H9 (cell line): ENCODE measurements at regions not wholly inside any gene's neighbourhood (a gene's known extent, or its start where the extent isn't known, plus 50 kb on each side); places are given as distances from the start of the nearest gene placed in this dataset.

Experiments
- DNase-seq: peaks from one replicate; pipeline ENCODE4 v3.0.0-alpha.2; 2017
- H2AFZ ChIP-seq: one replicate; pipeline ENCODE4 v1.6.1; 2013; ENCODE audit warnings: mild to moderate bottlenecking, low read length, control low read depth, moderate library complexity
- H2AK5ac ChIP-seq: 2 replicates; pipeline ENCODE4 v1.6.1; 2013; ENCODE audit warnings: low read length, control low read depth, mixed read lengths; ENCODE audit not compliant: insufficient read length
- H2BK120ac ChIP-seq: one replicate; pipeline ENCODE4 v1.6.1; 2013; ENCODE audit warnings: low read depth, mild to moderate bottlenecking, low read length, control low read depth, inconsistent platforms; ENCODE audit not compliant: poor library complexity, severe bottlenecking
- H2BK12ac ChIP-seq: 2 replicates; pipeline ENCODE4 v1.6.1; 2013; ENCODE audit warnings: low read length, control low read depth, mixed read lengths, low read depth; ENCODE audit not compliant: insufficient read length
- H2BK15ac ChIP-seq: 2 replicates; pipeline ENCODE4 v1.6.1; 2013; ENCODE audit warnings: low read depth, low read length, control low read depth
- H2BK20ac ChIP-seq: one replicate; pipeline ENCODE4 v1.6.1; 2013; ENCODE audit warnings: low read depth, mild to moderate bottlenecking, low read length, control low read depth, inconsistent platforms; ENCODE audit not compliant: poor library complexity, severe bottlenecking
- H2BK5ac ChIP-seq: 2 replicates; pipeline ENCODE4 v1.6.1; 2013; ENCODE audit warnings: low read length, control low read depth, mixed read lengths; ENCODE audit not compliant: insufficient read length
- H3K14ac ChIP-seq: 2 replicates; pipeline ENCODE4 v1.6.1; 2013; ENCODE audit warnings: low read length, control low read depth; ENCODE audit not compliant: insufficient read depth
- H3K18ac ChIP-seq: 2 replicates; pipeline ENCODE4 v1.6.1; 2013; ENCODE audit warnings: low read depth, mild to moderate bottlenecking, mixed read lengths, low read length, control low read depth; ENCODE audit not compliant: insufficient read length
- H3K23ac ChIP-seq: 2 replicates; pipeline ENCODE4 v1.6.1; 2013; ENCODE audit warnings: low read length, control low read depth, mixed read lengths, low read depth; ENCODE audit not compliant: insufficient read length
- H3K23me2 ChIP-seq: 2 replicates; pipeline ENCODE4 v1.6.1; 2013; ENCODE audit warnings: low read depth, mild to moderate bottlenecking, mixed read lengths, low read length, control low read depth; ENCODE audit not compliant: insufficient read length, poor library complexity, severe bottlenecking
- H3K27ac ChIP-seq: 2 replicates; pipeline ENCODE4 v1.5.1; 2013; ENCODE audit warnings: low read length, control low read depth, mixed read lengths, low read depth; ENCODE audit not compliant: insufficient read length
- H3K27me3 ChIP-seq: 2 replicates; pipeline ENCODE4 v1.6.1; 2013; ENCODE audit warnings: low read length, control low read depth, inconsistent platforms; ENCODE audit not compliant: insufficient read depth
- H3K4ac ChIP-seq: 2 replicates; pipeline ENCODE4 v1.6.1; 2013; ENCODE audit warnings: low read depth, mild to moderate bottlenecking, control low read depth, inconsistent platforms, low read length, moderate library complexity
- H3K4me1 ChIP-seq: 2 replicates; pipeline ENCODE4 v1.6.1; 2013; ENCODE audit warnings: low read length, control low read depth, inconsistent platforms; ENCODE audit not compliant: insufficient read depth
- H3K4me2 ChIP-seq: 2 replicates; pipeline ENCODE4 v1.6.1; 2013; ENCODE audit warnings: low read length, control low read depth, mixed read lengths; ENCODE audit not compliant: insufficient read length, insufficient read depth
- H3K56ac ChIP-seq: 2 replicates; pipeline ENCODE4 v1.6.1; 2013; ENCODE audit warnings: low read depth, mild to moderate bottlenecking, mixed read lengths, low read length, control low read depth; ENCODE audit not compliant: insufficient read length
- H3K79me1 ChIP-seq: 2 replicates; pipeline ENCODE4 v1.6.1; 2013; ENCODE audit warnings: low read depth, mild to moderate bottlenecking, moderate library complexity, low read length, control low read depth, inconsistent platforms; ENCODE audit not compliant: insufficient read depth, poor library complexity, severe bottlenecking
- H3K79me2 ChIP-seq: 2 replicates; pipeline ENCODE4 v1.6.1; 2013; ENCODE audit warnings: low read length, control low read depth, inconsistent platforms; ENCODE audit not compliant: insufficient read depth
- H3K9ac ChIP-seq: 2 replicates; pipeline ENCODE4 v1.6.1; 2013; ENCODE audit warnings: low read length, control low read depth, mixed read lengths; ENCODE audit not compliant: insufficient read length; ENCODE audit errors: extremely low read depth
- H3K9me3 ChIP-seq: one replicate; pipeline ENCODE4 v1.6.1; 2013; ENCODE audit warnings: low read depth, low read length, inconsistent platforms; ENCODE audit not compliant: control insufficient read depth
- H3T11ph ChIP-seq: one replicate; pipeline ENCODE4 v1.6.1; 2013; ENCODE audit warnings: mild to moderate bottlenecking, low read length, control low read depth, inconsistent platforms
- H4K20me1 ChIP-seq: one replicate; pipeline ENCODE4 v1.6.1; 2013; ENCODE audit not compliant: control insufficient read depth, insufficient read length, insufficient read depth
- H4K5ac ChIP-seq: 2 replicates; pipeline ENCODE4 v1.6.1; 2013; ENCODE audit warnings: low read depth, mild to moderate bottlenecking, mixed read lengths, low read length, control low read depth; ENCODE audit not compliant: insufficient read length
- H4K8ac ChIP-seq: replicated peaks from 2 replicates; pipeline ENCODE4 v1.6.1; 2013; ENCODE audit warnings: low read length, control low read depth, mixed read lengths, low read depth; ENCODE audit not compliant: insufficient read length
- H4K91ac ChIP-seq: 2 replicates; pipeline ENCODE4 v1.6.1; 2013; ENCODE audit warnings: low read depth, mild to moderate bottlenecking, moderate library complexity, mixed read lengths, low read length, control low read depth; ENCODE audit not compliant: insufficient read length
- H3K27ac Mint-ChIP-seq, 3 experiments: 2 replicates in 2 of 3; 3 replicates in 1 of 3; pipeline ENCODE4 v1.8.0; 2020 to 2021; ENCODE audit warnings: mixed read lengths in 3 of 3, mild to moderate bottlenecking in 1 of 3, moderate library complexity in 1 of 3
- H3K27me3 Mint-ChIP-seq: 2 replicates; pipeline ENCODE4 v1.8.0; 2021; ENCODE audit warnings: low read depth, mild to moderate bottlenecking, moderate library complexity, mixed read lengths
- H3K36me3 Mint-ChIP-seq, 3 experiments: 2 replicates in 2 of 3; 3 replicates in 1 of 3; pipeline ENCODE4 v1.8.0; 2020 to 2021; ENCODE audit warnings: low read depth in 3 of 3, mixed read lengths in 3 of 3; ENCODE audit not compliant: insufficient read depth in 1 of 3
- H3K4me1 Mint-ChIP-seq, 2 experiments: 2 replicates each; pipeline ENCODE4 v1.8.0; 2020; ENCODE audit warnings: mixed read lengths in 2 of 2
- H3K4me3 Mint-ChIP-seq, 2 experiments: 2 replicates in 1 of 2; 3 replicates in 1 of 2; pipeline ENCODE4 v1.8.0; 2020 to 2021; ENCODE audit warnings: mild to moderate bottlenecking in 2 of 2, mixed read lengths in 2 of 2, moderate library complexity in 1 of 2
- H3K9me3 Mint-ChIP-seq, 2 experiments: 2 replicates in 1 of 2; 3 replicates in 1 of 2; pipeline ENCODE4 v1.8.0; 2020; ENCODE audit warnings: mild to moderate bottlenecking in 2 of 2, mixed read lengths in 2 of 2, moderate library complexity in 1 of 2
- WGBS: extraction: QIAGEN DNeasy Blood & Tissue Kit; methylation state at CpG from one replicate; pipeline ENCODE4 v1.1.7; 2013; ENCODE audit warnings: missing lambda C conversion rate, low lambda C conversion rate, mixed read lengths; ENCODE audit not compliant: insufficient read length; ENCODE audit errors: extremely low coverage; 5-methylcytosine and 5-hydroxymethylcytosine counted together
- TF ChIP-seq, protein P1 (sequence below): fragments of 200-600 bp; sonication (generic); conservative IDR thresholded peaks from 3 replicates; pipeline ENCODE4 v1.8.0; 2021; ENCODE audit warnings: antibody characterized with exemption, mild to moderate bottlenecking

DNA sequence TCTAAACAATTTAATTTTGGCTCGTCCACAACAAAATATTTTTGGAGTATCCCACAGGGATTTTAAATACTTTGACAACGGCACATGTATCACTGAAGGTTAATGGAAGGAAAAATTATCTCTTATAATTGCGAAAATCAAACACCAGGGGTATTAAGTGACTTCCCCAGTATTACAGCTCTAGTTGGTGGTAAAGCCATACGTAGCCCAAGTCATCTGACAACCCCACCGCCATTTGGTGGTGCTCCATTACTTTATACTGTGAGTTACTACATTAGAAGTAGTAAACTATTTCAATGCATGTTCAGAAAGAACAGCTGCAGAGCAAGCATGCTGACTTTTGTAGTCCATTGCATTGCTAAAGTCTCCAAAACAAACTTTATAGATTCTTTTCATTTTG is 179.7 kb downstream of the HGF start:
- H2BK20ac ChIP-seq: no peak overlapping the region
- H3K4ac ChIP-seq: no peak overlapping the region
- Mint-ChIP-seq H3K36me3 (no peaks in the 10 kb centered on the region), H3K27ac (no peak overlapping the region), H3K4me3 (no peak overlapping the region), H3K27me3 (no peaks in the 10 kb centered on the region), H3K4me1 (no peaks in the 10 kb centered on the region), H3K9me3 (no peaks in the 10 kb centered on the region)
- no peak overlapping the region for H3K9ac ChIP-seq
- H3K27me3 ChIP-seq: no peaks in the 10 kb centered on the region
- H3K14ac ChIP-seq: no peak overlapping the region
- H3K79me1 ChIP-seq: no peaks in the 10 kb centered on the region
- H3T11ph ChIP-seq: no peak overlapping the region
- H3K27ac ChIP-seq: no peak overlapping the region
- H2AK5ac ChIP-seq: no peak overlapping the region
- no peak overlapping the region for H3K18ac ChIP-seq
- H3K23me2 ChIP-seq: no peaks in the 10 kb centered on the region
- H4K8ac ChIP-seq: no peak overlapping the region
- TF ChIP-seq, protein P1, sequence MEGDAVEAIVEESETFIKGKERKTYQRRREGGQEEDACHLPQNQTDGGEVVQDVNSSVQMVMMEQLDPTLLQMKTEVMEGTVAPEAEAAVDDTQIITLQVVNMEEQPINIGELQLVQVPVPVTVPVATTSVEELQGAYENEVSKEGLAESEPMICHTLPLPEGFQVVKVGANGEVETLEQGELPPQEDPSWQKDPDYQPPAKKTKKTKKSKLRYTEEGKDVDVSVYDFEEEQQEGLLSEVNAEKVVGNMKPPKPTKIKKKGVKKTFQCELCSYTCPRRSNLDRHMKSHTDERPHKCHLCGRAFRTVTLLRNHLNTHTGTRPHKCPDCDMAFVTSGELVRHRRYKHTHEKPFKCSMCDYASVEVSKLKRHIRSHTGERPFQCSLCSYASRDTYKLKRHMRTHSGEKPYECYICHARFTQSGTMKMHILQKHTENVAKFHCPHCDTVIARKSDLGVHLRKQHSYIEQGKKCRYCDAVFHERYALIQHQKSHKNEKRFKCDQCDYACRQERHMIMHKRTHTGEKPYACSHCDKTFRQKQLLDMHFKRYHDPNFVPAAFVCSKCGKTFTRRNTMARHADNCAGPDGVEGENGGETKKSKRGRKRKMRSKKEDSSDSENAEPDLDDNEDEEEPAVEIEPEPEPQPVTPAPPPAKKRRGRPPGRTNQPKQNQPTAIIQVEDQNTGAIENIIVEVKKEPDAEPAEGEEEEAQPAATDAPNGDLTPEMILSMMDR: no peak
- H2BK12ac ChIP-seq: no peak overlapping the region
- H3K4me2 ChIP-seq: no peak overlapping the region
- no peak for DNase-seq
- H3K23ac ChIP-seq: no peak overlapping the region
- H3K56ac ChIP-seq: no peak overlapping the region
- no peak overlapping the region for H2BK120ac ChIP-seq
- H2BK5ac ChIP-seq: no peak overlapping the region
- no CpG with 5 or more reads among the region's 5 CpGs for WGBS
- no peaks in the 10 kb centered on the region for H3K4me1 ChIP-seq
- no peak overlapping the region for H4K91ac ChIP-seq
- no peaks in the 10 kb centered on the region for H3K9me3 ChIP-seq
- H4K20me1 ChIP-seq: no peaks in the 10 kb centered on the region
- H3K79me2 ChIP-seq: no peaks in the 10 kb centered on the region
- no peak overlapping the region for H2AFZ ChIP-seq
- no peak overlapping the region for H4K5ac ChIP-seq
- H2BK15ac ChIP-seq: no peak overlapping the region
